GM21786 (cell line): ENCODE measurements at regions not wholly inside any gene's neighbourhood (a gene's known extent, or its start where the extent isn't known, plus 50 kb on each side); places are given as distances from the start of the nearest gene placed in this dataset.

ENCODE experiments used
- ATAC-seq: cut with Tn5 transposase; IDR thresholded peaks from one replicate; pipeline ENCODE4 v1.9.1; 2021; ENCODE audit not compliant: unreplicated experiment

DNA sequence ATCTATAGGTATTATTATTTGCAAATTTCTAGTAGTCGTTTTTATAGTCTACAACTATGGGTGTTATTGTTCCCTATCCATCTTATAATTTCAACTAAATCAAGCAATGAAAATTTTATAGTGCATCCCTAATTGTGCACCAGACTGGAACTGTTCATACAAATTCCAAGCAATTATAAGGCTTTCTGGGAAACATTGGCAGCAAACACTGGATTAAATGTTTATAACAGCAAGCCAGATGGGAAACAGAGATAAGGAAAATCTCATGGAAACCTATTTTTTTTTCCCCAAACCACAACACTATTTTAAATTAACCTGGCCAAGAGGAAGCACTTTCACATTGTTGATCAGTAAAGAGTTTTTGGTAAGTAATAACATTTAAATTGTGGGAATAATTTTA lies 524.3 kb downstream of the RASEF start:
- no peak for ATAC-seq

DNA sequence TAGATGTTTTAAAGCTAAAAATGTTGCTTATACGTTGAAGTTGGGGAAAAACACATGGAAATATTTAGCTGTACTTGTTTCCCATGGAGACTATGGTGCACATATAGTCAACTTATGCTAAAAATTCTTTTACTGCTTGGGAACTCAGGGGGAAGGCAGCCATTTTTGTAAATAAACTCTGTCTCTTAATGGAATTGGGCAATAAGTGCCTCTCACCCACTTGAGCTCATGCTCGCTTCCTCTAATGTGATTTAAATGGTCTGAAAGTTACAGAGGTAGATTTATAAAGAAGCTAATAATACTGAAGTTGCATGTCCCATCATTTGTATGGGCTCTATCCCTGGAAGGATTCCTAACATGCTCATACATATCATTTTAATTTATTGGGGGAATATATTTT lies 523.8 kb downstream of the RASEF start:
- ATAC-seq = no peak

- no peak for ATAC-seq
These were observed 522.9 kb downstream of the RASEF start for GRCh38 chr9:82539856-82540579.

- ATAC-seq = no peak
These were observed 519.2 kb downstream of the RASEF start for GRCh38 chr9:82543726-82544125.

GRCh38 chr9:82546136-82546535 lies 516.8 kb downstream of the RASEF start:
- ATAC-seq = no peak

- ATAC-seq = no peak
These were observed 514.9 kb downstream of the RASEF start for GRCh38 chr9:82547995-82548394.

- no peak for ATAC-seq
These were observed 513.6 kb downstream of the RASEF start for GRCh38 chr9:82549174-82549821.

DNA sequence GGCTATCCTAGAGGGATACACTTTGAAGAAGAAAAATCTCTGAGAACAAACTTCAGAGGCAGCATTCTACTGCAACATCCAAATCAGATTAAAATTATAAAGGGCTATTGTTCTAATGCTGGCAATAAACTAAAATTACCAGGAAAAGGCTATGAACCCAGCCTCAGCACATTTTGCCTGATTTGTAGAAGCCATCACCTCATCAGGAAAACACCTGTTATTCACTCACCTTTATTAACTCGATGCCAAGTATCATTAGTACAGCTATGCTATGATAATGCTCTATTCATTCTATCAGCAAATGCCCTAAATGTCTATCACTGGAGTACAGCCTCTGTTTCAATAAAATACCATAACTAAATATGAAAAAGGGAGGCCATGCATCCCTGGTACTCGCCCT lies 510.2 kb downstream of the RASEF start:
- ATAC-seq = no peak

DNA sequence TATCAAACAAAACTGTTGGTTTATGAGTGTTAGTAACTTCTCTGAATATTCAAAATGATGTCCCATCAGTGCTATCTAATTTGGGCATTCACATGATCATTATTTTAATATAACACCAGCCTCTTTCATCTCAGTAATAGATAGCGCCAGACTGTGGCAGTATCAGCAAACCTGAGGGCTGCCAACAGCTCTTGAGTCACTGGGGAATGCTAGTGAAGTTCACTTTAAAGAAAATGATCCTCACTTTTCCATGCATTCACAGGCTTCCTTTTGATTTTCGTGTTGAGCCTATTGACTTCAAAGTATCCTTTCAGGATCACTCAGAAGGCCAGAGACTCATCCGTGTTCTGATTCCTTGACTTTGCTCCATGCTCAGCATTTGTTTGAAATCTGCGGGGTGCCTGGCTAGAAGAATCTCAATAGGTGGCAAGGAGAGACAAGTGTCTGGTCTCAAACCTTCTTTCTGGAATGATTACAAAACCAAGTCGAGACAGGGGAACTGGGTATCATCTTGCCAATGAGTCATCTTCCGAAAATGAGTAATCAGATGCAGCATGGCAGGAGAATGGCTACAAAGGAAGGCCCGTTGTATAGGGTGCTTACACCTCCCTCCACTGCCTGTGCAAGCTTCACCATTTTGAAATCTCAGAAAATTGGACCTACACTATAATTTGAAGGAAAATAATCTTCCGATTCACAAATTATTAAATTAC lies 509.1 kb downstream of the RASEF start:
- no peak for ATAC-seq

- no peak for ATAC-seq
These were observed 508.6 kb downstream of the RASEF start for GRCh38 chr9:82554381-82554780.

- ATAC-seq = no peak
These were observed 507.9 kb downstream of the RASEF start for GRCh38 chr9:82555031-82555430.

DNA sequence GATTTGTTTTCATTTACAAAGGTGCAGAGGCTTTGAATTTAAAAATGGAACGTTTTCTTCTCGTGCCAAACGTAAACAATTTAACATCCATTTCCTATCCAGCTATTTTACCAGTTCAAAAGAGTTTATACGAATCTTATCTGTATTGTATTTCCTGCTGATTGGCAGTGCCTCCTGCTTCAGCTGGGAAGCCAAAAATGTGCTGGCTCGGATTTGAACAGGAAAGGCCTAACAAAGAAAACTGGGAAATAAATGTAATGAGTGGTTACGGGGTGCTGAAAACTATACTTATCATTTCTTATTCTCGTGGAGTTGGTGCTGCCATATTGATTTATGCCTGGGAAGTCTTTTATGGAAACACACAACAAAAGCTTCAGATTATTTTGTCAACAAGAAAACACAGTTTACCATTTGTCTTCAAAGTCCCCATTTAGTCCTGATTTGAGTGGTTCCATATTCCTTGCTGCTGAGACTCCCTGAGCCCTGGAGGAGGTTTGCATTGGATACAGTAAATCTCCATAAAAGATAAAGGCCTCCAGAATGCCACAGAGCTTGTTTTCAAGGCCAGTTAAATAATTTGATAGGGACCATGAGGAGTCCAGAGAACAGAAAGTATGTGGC lies 507.4 kb downstream of the RASEF start:
- no peak for ATAC-seq

DNA sequence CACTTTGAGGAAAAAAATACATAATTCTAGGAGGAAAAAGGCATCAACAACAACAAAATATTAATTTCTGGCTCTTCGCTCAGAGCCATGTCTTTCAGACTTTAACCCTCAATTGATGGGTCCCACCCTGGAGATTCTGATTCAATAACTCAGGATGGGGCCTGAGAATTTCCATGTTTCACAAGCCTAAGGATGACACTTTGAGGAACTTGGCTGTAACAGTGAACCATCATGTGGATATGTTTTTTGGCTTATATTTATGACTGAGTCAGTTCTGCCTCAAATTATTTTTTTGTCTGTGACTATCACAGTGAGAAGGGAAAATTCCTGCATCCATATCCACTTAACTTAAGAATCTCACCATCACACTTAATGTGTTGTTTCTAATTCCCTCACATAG lies 504.6 kb downstream of the RASEF start:
- no peak for ATAC-seq

- ATAC-seq = no peak
These were observed 503.9 kb downstream of the RASEF start for GRCh38 chr9:82558855-82559630.

GRCh38 chr9:82560036-82560435 lies 502.9 kb downstream of the RASEF start:
- no peak for ATAC-seq

DNA sequence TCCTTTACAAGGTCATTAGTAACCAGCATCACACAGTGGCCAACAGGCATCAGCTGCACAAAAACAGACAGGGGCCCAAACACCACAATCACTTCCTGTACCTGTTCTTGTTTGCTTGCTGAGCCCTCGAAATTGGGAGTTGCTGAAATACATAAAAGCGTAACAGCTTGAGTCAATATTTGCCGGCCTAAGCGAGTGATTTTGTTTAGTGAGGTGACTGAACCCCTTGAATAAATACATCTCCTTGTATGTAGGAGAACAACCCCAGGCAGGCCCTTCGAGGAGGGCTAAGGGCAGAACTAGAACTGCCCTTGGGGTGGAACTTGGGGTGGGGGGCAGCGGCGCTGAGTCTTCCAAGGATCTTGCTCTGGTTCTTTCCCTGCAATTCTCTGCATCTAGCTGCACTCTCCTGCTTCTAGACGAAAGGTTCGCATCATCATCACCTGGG lies 502.5 kb downstream of the RASEF start:
- no peak for ATAC-seq

- ATAC-seq = no peak
These were observed 499.8 kb downstream of the RASEF start for GRCh38 chr9:82563094-82563493.

DNA sequence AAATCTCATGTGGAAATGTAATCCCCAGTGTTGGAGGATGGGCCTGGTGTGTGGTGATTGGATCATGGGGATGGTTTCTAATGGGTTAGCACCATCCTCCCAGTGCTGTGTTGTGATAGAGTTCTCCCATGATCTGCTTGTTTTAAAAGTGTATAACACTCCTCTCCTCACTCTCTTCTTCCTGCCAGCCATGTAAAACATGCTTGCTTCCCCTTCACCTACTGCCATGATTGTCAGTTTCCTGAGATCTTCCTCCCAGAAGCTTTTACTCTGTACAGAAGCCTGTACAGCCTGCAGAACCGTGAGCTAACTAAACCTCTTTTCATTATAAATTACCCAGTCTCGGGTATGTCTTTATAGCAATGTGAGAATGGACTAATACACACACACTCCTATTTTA lies 499.1 kb downstream of the RASEF start:
- ATAC-seq = no peak

DNA sequence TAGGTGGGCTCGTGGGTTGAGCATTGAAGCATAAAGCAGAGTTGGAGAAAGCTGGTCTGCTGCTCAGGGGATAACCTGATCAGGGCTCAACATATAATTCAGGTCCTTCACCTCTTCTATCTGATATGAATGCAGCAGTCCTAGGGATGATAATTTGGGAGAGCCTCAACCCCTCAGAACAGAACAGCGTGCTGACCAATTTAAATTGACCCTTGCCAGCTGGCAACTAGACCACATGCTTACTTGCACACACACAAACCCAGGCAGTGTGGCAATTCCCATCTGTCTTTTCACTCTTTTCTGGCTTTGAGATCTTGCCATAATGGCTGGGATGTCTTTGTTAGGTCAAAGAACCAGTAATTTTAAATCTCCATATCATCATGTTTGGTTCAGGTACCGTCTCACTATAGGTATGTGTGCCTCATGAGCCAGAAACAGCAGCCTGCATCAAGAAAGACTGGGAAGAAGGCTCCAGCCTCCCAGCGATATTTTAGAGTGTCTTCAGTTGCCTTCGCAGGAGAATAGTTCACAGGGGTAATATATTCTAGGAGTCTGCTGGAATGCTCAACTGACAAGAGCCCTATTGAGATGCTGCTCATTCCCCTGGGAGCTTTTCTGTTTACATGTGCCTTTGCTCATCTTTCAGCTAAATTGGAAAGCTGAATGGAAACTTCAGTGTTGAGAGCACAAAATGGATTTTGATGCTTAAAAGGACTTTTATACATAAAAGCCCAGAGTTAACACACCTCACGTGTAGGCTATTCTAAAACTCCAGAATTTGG lies 497.6 kb downstream of the RASEF start:
- no peak for ATAC-seq

- ATAC-seq = no peak
These were observed 495.0 kb downstream of the RASEF start for GRCh38 chr9:82567953-82568352.
